ENCODE measurements at regions not wholly inside any gene's neighbourhood (a gene's known extent, or its start where the extent isn't known, plus 50 kb on each side); places are given as distances from the start of the nearest gene placed in this dataset.

DNA sequence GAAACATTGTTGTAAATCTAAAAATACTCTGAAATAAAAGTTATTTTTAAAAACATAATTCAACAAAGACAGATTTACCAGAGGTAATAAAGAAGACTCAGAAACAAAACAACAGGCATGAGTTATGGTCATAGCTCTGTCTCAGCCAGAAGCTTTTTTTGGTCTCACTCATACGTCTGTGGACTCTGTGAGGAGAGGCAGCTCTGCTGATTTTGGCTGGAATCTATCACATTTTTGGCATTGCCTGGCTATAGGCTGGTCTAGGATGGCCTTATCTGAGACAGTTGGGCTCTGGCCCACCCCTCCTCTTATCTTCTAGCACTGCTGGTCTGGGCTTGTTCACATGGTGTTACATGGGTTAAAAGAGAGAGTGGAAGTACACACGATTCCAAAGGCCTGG lies 514.0 kb upstream of the BTBD3 start:
- TF ChIP-seq, protein P1, sequence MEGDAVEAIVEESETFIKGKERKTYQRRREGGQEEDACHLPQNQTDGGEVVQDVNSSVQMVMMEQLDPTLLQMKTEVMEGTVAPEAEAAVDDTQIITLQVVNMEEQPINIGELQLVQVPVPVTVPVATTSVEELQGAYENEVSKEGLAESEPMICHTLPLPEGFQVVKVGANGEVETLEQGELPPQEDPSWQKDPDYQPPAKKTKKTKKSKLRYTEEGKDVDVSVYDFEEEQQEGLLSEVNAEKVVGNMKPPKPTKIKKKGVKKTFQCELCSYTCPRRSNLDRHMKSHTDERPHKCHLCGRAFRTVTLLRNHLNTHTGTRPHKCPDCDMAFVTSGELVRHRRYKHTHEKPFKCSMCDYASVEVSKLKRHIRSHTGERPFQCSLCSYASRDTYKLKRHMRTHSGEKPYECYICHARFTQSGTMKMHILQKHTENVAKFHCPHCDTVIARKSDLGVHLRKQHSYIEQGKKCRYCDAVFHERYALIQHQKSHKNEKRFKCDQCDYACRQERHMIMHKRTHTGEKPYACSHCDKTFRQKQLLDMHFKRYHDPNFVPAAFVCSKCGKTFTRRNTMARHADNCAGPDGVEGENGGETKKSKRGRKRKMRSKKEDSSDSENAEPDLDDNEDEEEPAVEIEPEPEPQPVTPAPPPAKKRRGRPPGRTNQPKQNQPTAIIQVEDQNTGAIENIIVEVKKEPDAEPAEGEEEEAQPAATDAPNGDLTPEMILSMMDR (conservative IDR thresholded peaks at IDR 0.05; ENCODE audit: low read depth in 2 of 2), result no peak
- TF ChIP-seq, protein P2, sequence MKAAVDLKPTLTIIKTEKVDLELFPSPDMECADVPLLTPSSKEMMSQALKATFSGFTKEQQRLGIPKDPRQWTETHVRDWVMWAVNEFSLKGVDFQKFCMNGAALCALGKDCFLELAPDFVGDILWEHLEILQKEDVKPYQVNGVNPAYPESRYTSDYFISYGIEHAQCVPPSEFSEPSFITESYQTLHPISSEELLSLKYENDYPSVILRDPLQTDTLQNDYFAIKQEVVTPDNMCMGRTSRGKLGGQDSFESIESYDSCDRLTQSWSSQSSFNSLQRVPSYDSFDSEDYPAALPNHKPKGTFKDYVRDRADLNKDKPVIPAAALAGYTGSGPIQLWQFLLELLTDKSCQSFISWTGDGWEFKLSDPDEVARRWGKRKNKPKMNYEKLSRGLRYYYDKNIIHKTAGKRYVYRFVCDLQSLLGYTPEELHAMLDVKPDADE (IDR thresholded peaks at IDR 0.05), result no peak
- TF ChIP-seq EZH2phosphoT487 (IDR thresholded peaks at IDR 0.05; ENCODE audit: unreplicated experiment) (no peak), STAT1 (IDR thresholded peaks at IDR 0.05; ENCODE audit: unreplicated experiment) (no peak), ZNF331 (CRISPR knock-in tag; IDR thresholded peaks at IDR 0.05; ENCODE audit: low read depth) (no peak), CREB1 (CRISPR knock-in tag; IDR thresholded peaks at IDR 0.05; ENCODE audit: low read depth) (no peak), EZH2 (IDR thresholded peaks at IDR 0.05; ENCODE audit: low read depth, unreplicated experiment) (no peak), JUNB (IDR thresholded peaks at IDR 0.05; ENCODE audit: unreplicated experiment) (no peak), NANOG (IDR thresholded peaks at IDR 0.05; ENCODE audit: borderline replicate concordance) (no peak), POLR2AphosphoS5 (IDR thresholded peaks at IDR 0.05; ENCODE audit: low read depth) (no peak)
- TF ChIP-seq, protein P3, sequence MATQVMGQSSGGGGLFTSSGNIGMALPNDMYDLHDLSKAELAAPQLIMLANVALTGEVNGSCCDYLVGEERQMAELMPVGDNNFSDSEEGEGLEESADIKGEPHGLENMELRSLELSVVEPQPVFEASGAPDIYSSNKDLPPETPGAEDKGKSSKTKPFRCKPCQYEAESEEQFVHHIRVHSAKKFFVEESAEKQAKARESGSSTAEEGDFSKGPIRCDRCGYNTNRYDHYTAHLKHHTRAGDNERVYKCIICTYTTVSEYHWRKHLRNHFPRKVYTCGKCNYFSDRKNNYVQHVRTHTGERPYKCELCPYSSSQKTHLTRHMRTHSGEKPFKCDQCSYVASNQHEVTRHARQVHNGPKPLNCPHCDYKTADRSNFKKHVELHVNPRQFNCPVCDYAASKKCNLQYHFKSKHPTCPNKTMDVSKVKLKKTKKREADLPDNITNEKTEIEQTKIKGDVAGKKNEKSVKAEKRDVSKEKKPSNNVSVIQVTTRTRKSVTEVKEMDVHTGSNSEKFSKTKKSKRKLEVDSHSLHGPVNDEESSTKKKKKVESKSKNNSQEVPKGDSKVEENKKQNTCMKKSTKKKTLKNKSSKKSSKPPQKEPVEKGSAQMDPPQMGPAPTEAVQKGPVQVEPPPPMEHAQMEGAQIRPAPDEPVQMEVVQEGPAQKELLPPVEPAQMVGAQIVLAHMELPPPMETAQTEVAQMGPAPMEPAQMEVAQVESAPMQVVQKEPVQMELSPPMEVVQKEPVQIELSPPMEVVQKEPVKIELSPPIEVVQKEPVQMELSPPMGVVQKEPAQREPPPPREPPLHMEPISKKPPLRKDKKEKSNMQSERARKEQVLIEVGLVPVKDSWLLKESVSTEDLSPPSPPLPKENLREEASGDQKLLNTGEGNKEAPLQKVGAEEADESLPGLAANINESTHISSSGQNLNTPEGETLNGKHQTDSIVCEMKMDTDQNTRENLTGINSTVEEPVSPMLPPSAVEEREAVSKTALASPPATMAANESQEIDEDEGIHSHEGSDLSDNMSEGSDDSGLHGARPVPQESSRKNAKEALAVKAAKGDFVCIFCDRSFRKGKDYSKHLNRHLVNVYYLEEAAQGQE (IDR thresholded peaks at IDR 0.05; ENCODE audit: unreplicated experiment), result no peak
- TF ChIP-seq, protein P4, sequence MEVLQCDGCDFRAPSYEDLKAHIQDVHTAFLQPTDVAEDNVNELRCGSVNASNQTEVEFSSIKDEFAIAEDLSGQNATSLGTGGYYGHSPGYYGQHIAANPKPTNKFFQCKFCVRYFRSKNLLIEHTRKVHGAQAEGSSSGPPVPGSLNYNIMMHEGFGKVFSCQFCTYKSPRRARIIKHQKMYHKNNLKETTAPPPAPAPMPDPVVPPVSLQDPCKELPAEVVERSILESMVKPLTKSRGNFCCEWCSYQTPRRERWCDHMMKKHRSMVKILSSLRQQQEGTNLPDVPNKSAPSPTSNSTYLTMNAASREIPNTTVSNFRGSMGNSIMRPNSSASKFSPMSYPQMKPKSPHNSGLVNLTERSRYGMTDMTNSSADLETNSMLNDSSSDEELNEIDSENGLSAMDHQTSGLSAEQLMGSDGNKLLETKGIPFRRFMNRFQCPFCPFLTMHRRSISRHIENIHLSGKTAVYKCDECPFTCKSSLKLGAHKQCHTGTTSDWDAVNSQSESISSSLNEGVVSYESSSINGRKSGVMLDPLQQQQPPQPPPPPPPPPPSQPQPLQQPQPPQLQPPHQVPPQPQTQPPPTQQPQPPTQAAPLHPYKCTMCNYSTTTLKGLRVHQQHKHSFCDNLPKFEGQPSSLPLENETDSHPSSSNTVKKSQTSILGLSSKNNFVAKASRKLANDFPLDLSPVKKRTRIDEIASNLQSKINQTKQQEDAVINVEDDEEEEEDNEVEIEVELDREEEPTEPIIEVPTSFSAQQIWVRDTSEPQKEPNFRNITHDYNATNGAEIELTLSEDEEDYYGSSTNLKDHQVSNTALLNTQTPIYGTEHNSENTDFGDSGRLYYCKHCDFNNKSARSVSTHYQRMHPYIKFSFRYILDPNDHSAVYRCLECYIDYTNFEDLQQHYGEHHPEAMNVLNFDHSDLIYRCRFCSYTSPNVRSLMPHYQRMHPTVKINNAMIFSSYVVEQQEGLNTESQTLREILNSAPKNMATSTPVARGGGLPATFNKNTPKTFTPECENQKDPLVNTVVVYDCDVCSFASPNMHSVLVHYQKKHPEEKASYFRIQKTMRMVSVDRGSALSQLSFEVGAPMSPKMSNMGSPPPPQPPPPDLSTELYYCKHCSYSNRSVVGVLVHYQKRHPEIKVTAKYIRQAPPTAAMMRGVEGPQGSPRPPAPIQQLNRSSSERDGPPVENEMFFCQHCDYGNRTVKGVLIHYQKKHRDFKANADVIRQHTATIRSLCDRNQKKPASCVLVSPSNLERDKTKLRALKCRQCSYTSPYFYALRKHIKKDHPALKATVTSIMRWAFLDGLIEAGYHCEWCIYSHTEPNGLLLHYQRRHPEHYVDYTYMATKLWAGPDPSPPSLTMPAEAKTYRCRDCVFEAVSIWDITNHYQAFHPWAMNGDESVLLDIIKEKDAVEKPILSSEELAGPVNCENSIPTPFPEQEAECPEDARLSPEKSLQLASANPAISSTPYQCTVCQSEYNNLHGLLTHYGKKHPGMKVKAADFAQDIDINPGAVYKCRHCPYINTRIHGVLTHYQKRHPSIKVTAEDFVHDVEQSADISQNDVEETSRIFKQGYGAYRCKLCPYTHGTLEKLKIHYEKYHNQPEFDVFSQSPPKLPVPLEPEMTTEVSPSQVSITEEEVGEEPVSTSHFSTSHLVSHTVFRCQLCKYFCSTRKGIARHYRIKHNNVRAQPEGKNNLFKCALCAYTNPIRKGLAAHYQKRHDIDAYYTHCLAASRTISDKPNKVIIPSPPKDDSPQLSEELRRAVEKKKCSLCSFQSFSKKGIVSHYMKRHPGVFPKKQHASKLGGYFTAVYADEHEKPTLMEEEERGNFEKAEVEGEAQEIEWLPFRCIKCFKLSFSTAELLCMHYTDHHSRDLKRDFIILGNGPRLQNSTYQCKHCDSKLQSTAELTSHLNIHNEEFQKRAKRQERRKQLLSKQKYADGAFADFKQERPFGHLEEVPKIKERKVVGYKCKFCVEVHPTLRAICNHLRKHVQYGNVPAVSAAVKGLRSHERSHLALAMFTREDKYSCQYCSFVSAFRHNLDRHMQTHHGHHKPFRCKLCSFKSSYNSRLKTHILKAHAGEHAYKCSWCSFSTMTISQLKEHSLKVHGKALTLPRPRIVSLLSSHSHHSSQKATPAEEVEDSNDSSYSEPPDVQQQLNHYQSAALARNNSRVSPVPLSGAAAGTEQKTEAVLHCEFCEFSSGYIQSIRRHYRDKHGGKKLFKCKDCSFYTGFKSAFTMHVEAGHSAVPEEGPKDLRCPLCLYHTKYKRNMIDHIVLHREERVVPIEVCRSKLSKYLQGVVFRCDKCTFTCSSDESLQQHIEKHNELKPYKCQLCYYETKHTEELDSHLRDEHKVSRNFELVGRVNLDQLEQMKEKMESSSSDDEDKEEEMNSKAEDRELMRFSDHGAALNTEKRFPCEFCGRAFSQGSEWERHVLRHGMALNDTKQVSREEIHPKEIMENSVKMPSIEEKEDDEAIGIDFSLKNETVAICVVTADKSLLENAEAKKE (CRISPR knock-in tag; IDR thresholded peaks at IDR 0.05), result no peak
- Histone ChIP-seq H3K9me2 (ENCODE audit: insufficient read depth) (0 out of 2 replicates have a peak, but pooled peaks cover 2% of the 10 kb centered on the region), H2AFZ (no peak overlapping the region), H3K4me2 (no peak overlapping the region), H3F3A (replicated peaks; ENCODE audit: low read depth) (no peaks in the 10 kb centered on the region), H3K27ac (ENCODE audit: low read depth) (no peak overlapping the region), H3K36me3 (ENCODE audit: insufficient read depth) (no peaks in the 10 kb centered on the region), H3K4me3 (no peak overlapping the region), H3K4me1 (ENCODE audit: insufficient read depth) (no peaks in the 10 kb centered on the region), H4K20me1 (replicated peaks; ENCODE audit: insufficient read depth) (no peaks in the 10 kb centered on the region), H3K27me3 (ENCODE audit: insufficient read depth) (no peaks in the 10 kb centered on the region), H3K79me2 (replicated peaks; ENCODE audit: insufficient read depth) (no peaks in the 10 kb centered on the region)
- H3K36me3 Mint-ChIP-seq (ENCODE audit: low read depth), result no peaks in the 10 kb centered on the region
- H3K4me1 Mint-ChIP-seq, result no peaks in the 10 kb centered on the region
- no peaks in the 10 kb centered on the region for H3K9me3 Mint-ChIP-seq
- H3K4me3 Mint-ChIP-seq, result no peak overlapping the region
- H3K27ac Mint-ChIP-seq, result no peak overlapping the region
- ATAC-seq (no peak), DNase-seq (ENCODE audit: low spot score) (no peak)
- H3K27me3 Mint-ChIP-seq (ENCODE audit: insufficient read depth, low read depth, poor library complexity), result no peaks in the 10 kb centered on the region

Measured in GM23338 (cell line).